ENCODE measurements at regions not wholly inside any gene's neighbourhood (a gene's known extent, or its start where the extent isn't known, plus 50 kb on each side); places are given as distances from the start of the nearest gene placed in this dataset.
"Not testable (repeated sequence)": the region's sequence is repeated elsewhere in the genome, so short reads cannot be mapped to it uniquely, and the experiment has no call there.

DNA sequence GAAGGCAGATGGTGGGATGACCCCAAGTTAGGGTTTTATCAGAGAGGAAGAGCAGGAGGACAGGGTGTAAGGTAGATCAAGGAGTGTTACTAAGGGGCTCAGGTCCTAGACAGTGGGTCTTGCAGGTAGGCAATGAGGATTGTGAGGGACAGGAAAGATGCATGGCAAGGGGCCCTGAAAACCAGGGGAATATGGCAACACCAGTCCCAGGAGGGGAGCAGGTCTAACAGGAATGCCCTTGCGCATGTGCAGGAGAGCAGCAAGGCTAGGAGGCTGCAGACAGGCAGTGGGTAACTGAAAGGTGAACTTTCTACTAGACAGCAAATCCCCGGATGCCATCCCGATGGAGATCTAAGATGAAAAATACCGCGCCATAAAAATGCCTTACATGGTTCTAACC lies 211.3 kb downstream of the ALG10 start:
- H2AFZ ChIP-seq = no peak overlapping the region
- H3K4me2 ChIP-seq (ENCODE audit: low read length) = no peak overlapping the region
- no peaks in the 10 kb centered on the region for H3K9me3 ChIP-seq (ENCODE audit: control insufficient read depth, low read length)
- no peaks in the 10 kb centered on the region for H3K79me2 ChIP-seq
- no peaks in the 10 kb centered on the region for H3K4me1 ChIP-seq
- H3K27me3 ChIP-seq (ENCODE audit: control insufficient read depth, insufficient read depth, low read length) = no peaks in the 10 kb centered on the region
- TF ChIP-seq, protein P1, sequence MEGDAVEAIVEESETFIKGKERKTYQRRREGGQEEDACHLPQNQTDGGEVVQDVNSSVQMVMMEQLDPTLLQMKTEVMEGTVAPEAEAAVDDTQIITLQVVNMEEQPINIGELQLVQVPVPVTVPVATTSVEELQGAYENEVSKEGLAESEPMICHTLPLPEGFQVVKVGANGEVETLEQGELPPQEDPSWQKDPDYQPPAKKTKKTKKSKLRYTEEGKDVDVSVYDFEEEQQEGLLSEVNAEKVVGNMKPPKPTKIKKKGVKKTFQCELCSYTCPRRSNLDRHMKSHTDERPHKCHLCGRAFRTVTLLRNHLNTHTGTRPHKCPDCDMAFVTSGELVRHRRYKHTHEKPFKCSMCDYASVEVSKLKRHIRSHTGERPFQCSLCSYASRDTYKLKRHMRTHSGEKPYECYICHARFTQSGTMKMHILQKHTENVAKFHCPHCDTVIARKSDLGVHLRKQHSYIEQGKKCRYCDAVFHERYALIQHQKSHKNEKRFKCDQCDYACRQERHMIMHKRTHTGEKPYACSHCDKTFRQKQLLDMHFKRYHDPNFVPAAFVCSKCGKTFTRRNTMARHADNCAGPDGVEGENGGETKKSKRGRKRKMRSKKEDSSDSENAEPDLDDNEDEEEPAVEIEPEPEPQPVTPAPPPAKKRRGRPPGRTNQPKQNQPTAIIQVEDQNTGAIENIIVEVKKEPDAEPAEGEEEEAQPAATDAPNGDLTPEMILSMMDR (IDR thresholded peaks at IDR 0.05) = no peak
- no peak overlapping the region for H3K27ac ChIP-seq
- no peaks in the 10 kb centered on the region for H3K36me3 ChIP-seq (ENCODE audit: control insufficient read depth, insufficient read depth, low read length)
- H3K9ac ChIP-seq = no peak overlapping the region
- H3K4me3 ChIP-seq (ENCODE audit: low read depth, low read length) = no peak overlapping the region

DNA sequence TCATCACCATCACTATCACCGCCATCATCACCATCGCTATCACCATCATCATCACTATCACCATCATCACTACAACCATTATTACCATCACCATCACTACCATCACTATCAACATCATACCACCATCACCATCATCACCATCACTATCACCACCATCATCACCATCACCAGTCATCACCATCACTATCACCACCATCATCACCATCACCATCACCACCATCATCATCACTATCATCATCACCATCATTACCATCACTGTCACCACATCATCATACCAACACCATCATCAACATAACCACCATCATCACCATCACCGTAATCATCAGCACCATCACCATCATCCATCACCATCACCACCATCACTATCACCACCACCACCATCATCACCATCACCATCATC lies 213.8 kb downstream of the ALG10 start:
- H3K4me1 ChIP-seq = no peaks in the 10 kb centered on the region
- no peak overlapping the region for H3K9ac ChIP-seq
- no peaks in the 10 kb centered on the region for H3K9me3 ChIP-seq (ENCODE audit: control insufficient read depth, low read length)
- no peak overlapping the region for H2AFZ ChIP-seq
- no peak overlapping the region for H3K4me3 ChIP-seq (ENCODE audit: low read depth, low read length)
- TF ChIP-seq, protein P1 (IDR thresholded peaks at IDR 0.05) = no peak
- H3K36me3 ChIP-seq (ENCODE audit: control insufficient read depth, insufficient read depth, low read length) = no peaks in the 10 kb centered on the region
- H3K4me2 ChIP-seq (ENCODE audit: low read length) = no peak overlapping the region
- no peaks in the 10 kb centered on the region for H3K79me2 ChIP-seq
- H3K27ac ChIP-seq = no peak overlapping the region
- H3K27me3 ChIP-seq (ENCODE audit: control insufficient read depth, insufficient read depth, low read length) = no peaks in the 10 kb centered on the region

DNA sequence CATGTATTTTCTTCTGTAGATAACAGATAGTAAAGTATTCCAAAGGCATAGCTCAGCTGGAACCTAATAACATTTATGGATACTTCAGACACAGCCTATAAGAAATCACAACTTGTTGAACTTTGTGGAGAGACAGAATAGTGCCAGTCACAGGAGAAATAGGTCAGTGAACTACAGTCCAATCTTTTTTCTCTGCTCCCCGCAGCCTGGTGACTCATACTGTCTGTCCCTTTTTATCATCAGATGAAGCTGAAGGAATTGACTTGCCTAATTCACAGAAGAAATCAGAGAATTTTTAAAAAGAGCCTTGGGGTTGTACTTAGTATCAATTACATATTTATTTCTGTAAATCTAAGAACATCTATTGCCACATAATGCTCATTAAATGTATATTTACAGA lies 222.3 kb downstream of the ALG10 start:
- TF ChIP-seq, protein P1 (IDR thresholded peaks at IDR 0.05) = no peak
- Histone ChIP-seq H3K9ac (no peak overlapping the region), H3K4me2 (ENCODE audit: low read length) (no peak overlapping the region), H3K79me2 (no peaks in the 10 kb centered on the region), H3K27ac (no peak overlapping the region), H3K9me3 (ENCODE audit: control insufficient read depth, low read length) (no peaks in the 10 kb centered on the region), H3K4me3 (ENCODE audit: low read depth, low read length) (no peak overlapping the region), H2AFZ (no peak overlapping the region), H3K36me3 (ENCODE audit: control insufficient read depth, insufficient read depth, low read length) (no peaks in the 10 kb centered on the region), H3K27me3 (ENCODE audit: control insufficient read depth, insufficient read depth, low read length) (no peaks in the 10 kb centered on the region), H3K4me1 (no peaks in the 10 kb centered on the region)

DNA sequence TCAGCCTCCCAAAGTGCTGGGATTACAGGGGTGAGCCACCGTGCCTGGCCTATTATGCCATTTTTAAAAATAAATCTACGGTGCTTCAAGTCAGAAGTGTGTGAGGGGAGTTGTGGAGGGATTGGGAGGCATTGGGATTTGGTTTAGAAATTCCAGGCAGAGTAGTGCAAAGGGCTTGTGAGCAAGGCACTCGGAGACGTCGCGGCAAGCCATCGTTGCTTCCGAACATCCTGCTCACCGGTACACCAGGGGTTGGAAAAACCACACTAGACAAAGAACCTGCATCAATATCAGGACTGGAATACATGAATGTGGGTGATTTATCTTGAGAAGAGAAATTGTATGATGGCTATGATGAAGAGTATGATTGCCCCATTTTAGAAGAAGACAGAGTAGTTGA lies 227.0 kb downstream of the ALG10 start:
- H3K4me1 ChIP-seq = no peaks in the 10 kb centered on the region
- no peak overlapping the region for H3K4me2 ChIP-seq (ENCODE audit: low read length)
- no peak overlapping the region for H3K9ac ChIP-seq
- no peak overlapping the region for H3K27ac ChIP-seq
- H3K27me3 ChIP-seq (ENCODE audit: control insufficient read depth, insufficient read depth, low read length) = no peaks in the 10 kb centered on the region
- TF ChIP-seq, protein P1 (IDR thresholded peaks at IDR 0.05) = no peak
- H3K79me2 ChIP-seq = no peaks in the 10 kb centered on the region
- H3K4me3 ChIP-seq (ENCODE audit: low read depth, low read length) = no peak overlapping the region
- no peak overlapping the region for H2AFZ ChIP-seq
- H3K9me3 ChIP-seq (ENCODE audit: control insufficient read depth, low read length) = no peaks in the 10 kb centered on the region
- no peaks in the 10 kb centered on the region for H3K36me3 ChIP-seq (ENCODE audit: control insufficient read depth, insufficient read depth, low read length)

DNA sequence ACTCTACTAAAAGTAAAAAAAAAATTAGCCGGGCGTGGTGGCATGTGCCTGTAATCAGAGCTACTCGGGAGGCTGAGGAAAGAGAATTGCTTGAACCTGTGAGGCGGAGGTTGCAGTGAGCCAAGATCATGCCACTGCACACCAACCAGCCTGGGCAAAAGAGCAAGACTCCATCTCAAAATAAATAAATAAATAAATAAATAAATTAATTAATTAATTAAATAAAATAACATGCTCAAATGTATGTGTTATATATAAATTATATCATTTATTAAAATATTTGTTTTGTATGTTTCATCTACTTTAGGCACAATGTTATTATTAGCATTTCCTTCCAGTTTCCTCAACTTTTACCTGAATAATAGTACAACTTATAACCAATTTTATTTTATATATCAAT lies 229.6 kb downstream of the ALG10 start:
- H3K9me3 ChIP-seq (ENCODE audit: control insufficient read depth, low read length) = not testable (repeated sequence)

More for the DNA sequence above, 229.6 kb downstream of the ALG10 start:
- H3K79me2 ChIP-seq; H3K27ac ChIP-seq; H3K9ac ChIP-seq; H3K27me3 ChIP-seq (ENCODE audit: control insufficient read depth, insufficient read depth, low read length); H3K4me1 ChIP-seq; H2AFZ ChIP-seq; H3K36me3 ChIP-seq (ENCODE audit: control insufficient read depth, insufficient read depth, low read length); H3K4me3 ChIP-seq (ENCODE audit: low read depth, low read length); H3K4me2 ChIP-seq (ENCODE audit: low read length): not testable (repeated sequence)

Data from parathyroid adenoma (tissue), 2 donors.